Loucy (cell line): ENCODE measurements at regions not wholly inside any gene's neighbourhood (a gene's known extent, or its start where the extent isn't known, plus 50 kb on each side); places are given as distances from the start of the nearest gene placed in this dataset.

Source experiments
- H2AFZ ChIP-seq: fragments of 200-600 bp; sonication (generic); 2 replicates; pipeline ENCODE4 v1.6.0; 2016; ENCODE audit warnings: antibody characterized with exemption, mild to moderate bottlenecking, low read length, moderate library complexity
- H3F3A ChIP-seq: fragments of 200-600 bp; 2 replicates; pipeline ENCODE4 v1.6.0; 2016; ENCODE audit warnings: antibody characterized with exemption, low read depth, mild to moderate bottlenecking
- H3K27me3 ChIP-seq: fragments of 200-600 bp; sonication (generic); 2 replicates; pipeline ENCODE4 v1.6.1; 2014; ENCODE audit warnings: low read length, mild to moderate bottlenecking; ENCODE audit not compliant: insufficient read depth, poor library complexity, severe bottlenecking
- H3K36me3 ChIP-seq: fragments of 200-600 bp; sonication (generic); 2 replicates; pipeline ENCODE4 v1.6.1; 2016; ENCODE audit warnings: low read length; ENCODE audit not compliant: insufficient read depth
- H3K4me1 ChIP-seq: fragments of 200-600 bp; sonication (generic); 2 replicates; pipeline ENCODE4 v1.5.1; 2014; ENCODE audit warnings: low read length, mild to moderate bottlenecking; ENCODE audit not compliant: insufficient read depth, poor library complexity, severe bottlenecking
- H3K4me2 ChIP-seq: fragments of 200-600 bp; sonication (generic); 2 replicates; pipeline ENCODE4 v1.6.0; 2014; ENCODE audit warnings: antibody characterized with exemption, low read length, low read depth, mild to moderate bottlenecking; ENCODE audit not compliant: poor library complexity, severe bottlenecking
- H3K4me3 ChIP-seq: fragments of 200-600 bp; sonication (generic); 2 replicates; pipeline ENCODE4 v1.5.1; 2014; ENCODE audit warnings: low read length, mild to moderate bottlenecking, mixed read lengths; ENCODE audit not compliant: poor library complexity, severe bottlenecking
- H3K79me2 ChIP-seq: fragments of 200-600 bp; sonication (generic); 2 replicates; pipeline ENCODE4 v1.6.1; 2014; ENCODE audit warnings: low read length; ENCODE audit not compliant: insufficient read depth
- H3K9ac ChIP-seq: fragments of 200-600 bp; sonication (generic); 2 replicates; pipeline ENCODE4 v1.6.0; 2014; ENCODE audit warnings: mild to moderate bottlenecking, low read depth, low read length, moderate library complexity; ENCODE audit not compliant: poor library complexity, severe bottlenecking
- H3K9me2 ChIP-seq: fragments of 200-600 bp; sonication (generic); replicated peaks from 2 replicates; pipeline ENCODE4 v1.6.1; 2016; ENCODE audit warnings: low read depth, low read length, mixed read lengths
- H3K9me3 ChIP-seq: fragments of 200-600 bp; sonication (generic); 2 replicates; pipeline ENCODE4 v1.6.1; 2014; ENCODE audit warnings: mild to moderate bottlenecking, antibody characterized with exemption, low read length, low read depth; ENCODE audit not compliant: insufficient read depth
- H4K20me1 ChIP-seq: fragments of 200-600 bp; sonication (generic); 2 replicates; pipeline ENCODE4 v1.6.0; 2014; ENCODE audit warnings: antibody characterized with exemption, low read length, mild to moderate bottlenecking; ENCODE audit not compliant: insufficient read depth, poor library complexity, severe bottlenecking
- CTCF ChIP-seq: fragments of 200-600 bp; sonication (generic); conservative IDR thresholded peaks from 2 replicates; pipeline ENCODE4 v1.5.1; 2014; ENCODE audit warnings: mild to moderate bottlenecking, antibody characterized with exemption, low read length
- EZH2phosphoT487 ChIP-seq: fragments of 200-600 bp; IDR thresholded peaks from 2 replicates; pipeline ENCODE4 v1.6.1; 2018; ENCODE audit warnings: antibody characterized with exemption, mild to moderate bottlenecking, moderate library complexity, borderline replicate concordance

GRCh38 chr7:156487811-156488533 lies 152.6 kb upstream of the RNF32 start:
- no peaks in the 10 kb centered on the region for H4K20me1 ChIP-seq
- no peaks in the 10 kb centered on the region for H3K9me2 ChIP-seq
- no peak overlapping the region for H2AFZ ChIP-seq
- no peak overlapping the region for H3K4me2 ChIP-seq
- no peak overlapping the region for H3K4me3 ChIP-seq
- no peaks in the 10 kb centered on the region for H3K4me1 ChIP-seq
- H3F3A ChIP-seq: no peaks in the 10 kb centered on the region
- H3K27me3 ChIP-seq: no peaks in the 10 kb centered on the region
- H3K9ac ChIP-seq: no peak overlapping the region
- TF ChIP-seq CTCF: no peak
- no peak for TF ChIP-seq EZH2phosphoT487
- no peaks in the 10 kb centered on the region for H3K36me3 ChIP-seq
- H3K9me3 ChIP-seq: no peaks in the 10 kb centered on the region
- H3K79me2 ChIP-seq: no peaks in the 10 kb centered on the region

GRCh38 chr7:156480671-156481070 lies 159.9 kb upstream of the RNF32 start:
- Histone ChIP-seq H3K9me3 (no peaks in the 10 kb centered on the region), H3K9me2 (no peaks in the 10 kb centered on the region), H3K36me3 (no peaks in the 10 kb centered on the region), H3K4me3 (no peak overlapping the region), H3K79me2 (no peaks in the 10 kb centered on the region), H4K20me1 (no peaks in the 10 kb centered on the region), H3F3A (no peaks in the 10 kb centered on the region), H3K9ac (no peak overlapping the region), H2AFZ (no peak overlapping the region), H3K27me3 (no peaks in the 10 kb centered on the region), H3K4me1 (no peaks in the 10 kb centered on the region), H3K4me2 (no peak overlapping the region)
- no peak for TF ChIP-seq EZH2phosphoT487
- no peak for TF ChIP-seq CTCF

GRCh38 chr7:156479596-156479995 lies 161.0 kb upstream of the RNF32 start:
- no peaks in the 10 kb centered on the region for H3K9me3 ChIP-seq
- H4K20me1 ChIP-seq: no peaks in the 10 kb centered on the region
- TF ChIP-seq EZH2phosphoT487 (no peak), CTCF (no peak)
- no peaks in the 10 kb centered on the region for H3K27me3 ChIP-seq
- H3K4me3 ChIP-seq: no peak overlapping the region
- no peak overlapping the region for H3K4me2 ChIP-seq
- H3F3A ChIP-seq: no peaks in the 10 kb centered on the region
- H3K36me3 ChIP-seq: no peaks in the 10 kb centered on the region
- H3K4me1 ChIP-seq: no peaks in the 10 kb centered on the region
- no peaks in the 10 kb centered on the region for H3K79me2 ChIP-seq
- H3K9me2 ChIP-seq: no peaks in the 10 kb centered on the region
- no peak overlapping the region for H3K9ac ChIP-seq
- H2AFZ ChIP-seq: no peak overlapping the region
